ENCODE measurements at regions not wholly inside any gene's neighbourhood (a gene's known extent, or its start where the extent isn't known, plus 50 kb on each side); places are given as distances from the start of the nearest gene placed in this dataset.
A peak's percentile ranks its signal among the peaks of the same experiment; 100 is the strongest.

- Histone ChIP-seq H3K27me3 (ENCODE audit: control insufficient read depth, insufficient read depth, low read length) (no peaks in the 10 kb centered on the region), H3K4me3 (ENCODE audit: low read depth, low read length) (peak overlapping the region; percentile 95), H2AFZ (no peak overlapping the region), H3K79me2 (no peaks in the 10 kb centered on the region), H3K4me2 (ENCODE audit: low read length) (no peak overlapping the region), H3K4me1 (no peaks in the 10 kb centered on the region), H3K9me3 (ENCODE audit: control insufficient read depth, low read length) (no peaks in the 10 kb centered on the region), H3K9ac (no peak overlapping the region), H3K27ac (no peak overlapping the region), H3K36me3 (ENCODE audit: control insufficient read depth, insufficient read depth, low read length) (no peaks in the 10 kb centered on the region)
- TF ChIP-seq CTCF (IDR thresholded peaks at IDR 0.05): no peak
Observed at GRCh38 chr6:26195924-26196845, 109.0 kb downstream of the HFE start.

DNA sequence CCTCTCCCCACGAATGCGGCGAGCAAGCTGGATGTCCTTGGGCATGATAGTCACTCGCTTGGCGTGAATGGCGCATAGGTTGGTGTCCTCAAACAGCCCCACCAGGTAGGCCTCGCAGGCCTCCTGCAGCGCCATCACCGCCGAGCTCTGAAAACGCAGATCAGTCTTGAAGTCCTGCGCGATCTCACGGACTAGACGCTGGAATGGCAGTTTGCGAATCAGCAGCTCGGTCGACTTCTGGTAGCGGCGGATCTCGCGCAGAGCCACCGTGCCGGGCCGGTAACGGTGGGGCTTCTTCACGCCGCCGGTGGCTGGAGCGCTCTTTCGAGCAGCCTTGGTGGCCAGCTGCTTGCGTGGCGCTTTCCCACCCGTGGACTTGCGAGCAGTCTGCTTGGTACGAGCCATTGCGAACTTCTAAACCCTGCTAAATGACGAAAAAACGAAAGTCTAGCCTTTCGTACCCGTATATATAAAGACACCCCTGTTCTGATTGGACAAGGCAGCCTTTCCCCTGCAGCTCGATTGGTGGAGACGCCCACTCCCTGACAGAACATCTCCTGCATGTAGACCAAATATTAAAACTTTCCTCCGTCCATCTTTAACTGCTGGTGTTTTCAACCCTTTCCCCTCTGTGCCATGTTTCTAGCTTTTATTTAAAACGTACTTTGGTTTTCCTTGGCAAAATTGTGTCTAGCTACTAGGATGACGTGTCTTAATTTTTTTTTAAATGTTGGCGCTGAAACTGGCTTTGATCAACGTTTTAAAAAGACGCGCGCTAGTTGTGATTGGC lies 109.8 kb downstream of the HFE start:
- no peak for TF ChIP-seq CTCF (IDR thresholded peaks at IDR 0.05)
- peak overlapping the region; percentile 95 for H3K4me3 ChIP-seq (ENCODE audit: low read depth, low read length)
- no peak overlapping the region for H3K27ac ChIP-seq
- H2AFZ ChIP-seq: no peak overlapping the region
- H3K79me2 ChIP-seq: no peaks in the 10 kb centered on the region
- no peaks in the 10 kb centered on the region for H3K4me1 ChIP-seq
- H3K4me2 ChIP-seq (ENCODE audit: low read length): no peak overlapping the region
- H3K36me3 ChIP-seq (ENCODE audit: control insufficient read depth, insufficient read depth, low read length): no peaks in the 10 kb centered on the region
- H3K9ac ChIP-seq: no peak overlapping the region
- no peaks in the 10 kb centered on the region for H3K27me3 ChIP-seq (ENCODE audit: control insufficient read depth, insufficient read depth, low read length)
- no peaks in the 10 kb centered on the region for H3K9me3 ChIP-seq (ENCODE audit: control insufficient read depth, low read length)

DNA sequence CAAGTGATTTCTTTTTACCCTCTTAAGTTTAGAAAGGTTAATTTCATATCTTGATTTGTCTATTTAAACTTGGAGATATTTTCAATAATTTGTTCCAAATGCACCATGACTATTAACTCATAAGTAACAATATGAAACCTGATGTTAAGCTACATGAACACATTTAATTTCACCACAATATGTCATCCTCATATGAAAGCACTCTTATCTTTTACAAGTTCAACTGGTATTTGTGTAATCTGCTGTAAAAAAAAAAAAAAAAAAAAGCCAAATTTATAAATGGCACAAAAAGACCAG lies 110.4 kb downstream of the HFE start:
- Histone ChIP-seq H3K36me3 (ENCODE audit: control insufficient read depth, insufficient read depth, low read length) (no peaks in the 10 kb centered on the region), H3K27ac (no peak overlapping the region), H3K9me3 (ENCODE audit: control insufficient read depth, low read length) (no peaks in the 10 kb centered on the region), H3K79me2 (no peaks in the 10 kb centered on the region), H2AFZ (no peak overlapping the region), H3K4me3 (ENCODE audit: low read depth, low read length) (peak overlapping the region; percentile 95), H3K27me3 (ENCODE audit: control insufficient read depth, insufficient read depth, low read length) (no peaks in the 10 kb centered on the region), H3K9ac (no peak overlapping the region), H3K4me1 (no peaks in the 10 kb centered on the region), H3K4me2 (ENCODE audit: low read length) (peak overlapping the region; percentile 60)
- no peak for TF ChIP-seq CTCF (IDR thresholded peaks at IDR 0.05)

DNA sequence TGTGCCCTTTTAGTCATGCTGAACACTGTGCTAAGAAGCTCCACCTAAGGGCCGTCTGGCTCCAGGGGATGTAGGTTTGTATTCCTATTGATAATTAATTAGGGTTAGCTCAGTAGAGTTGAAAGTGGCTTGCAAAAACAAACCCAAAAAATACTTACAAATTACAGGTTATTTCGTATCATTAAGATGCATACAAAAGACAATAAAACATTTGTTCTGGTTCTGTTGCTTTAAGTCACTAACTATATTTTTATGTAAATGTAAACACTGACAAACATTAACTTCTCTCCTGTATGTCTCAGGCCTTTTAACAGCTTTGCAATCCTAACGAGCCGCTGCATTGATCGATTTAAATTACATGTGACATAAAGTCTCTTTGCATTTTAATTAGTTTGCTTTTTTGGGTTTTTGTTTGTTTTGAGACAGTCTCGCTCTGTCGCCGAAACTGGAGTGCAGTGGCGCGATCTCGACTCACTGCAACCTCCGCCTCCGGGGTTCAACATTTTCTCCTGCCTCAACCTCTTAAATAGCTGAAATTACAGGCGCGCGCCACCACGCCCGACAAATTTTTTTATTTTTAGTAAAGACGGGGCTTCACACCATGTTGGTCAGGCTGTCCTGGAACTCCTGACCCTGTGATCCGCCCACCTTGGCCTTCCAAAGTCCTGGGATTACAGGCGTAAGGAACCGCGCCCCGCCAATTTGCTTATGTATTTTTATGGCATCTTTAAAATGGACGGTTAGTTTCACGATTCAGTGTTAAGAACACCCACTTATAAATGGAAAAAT lies 110.9 kb downstream of the HFE start:
- Histone ChIP-seq H3K79me2 (no peaks in the 10 kb centered on the region), H3K27me3 (ENCODE audit: control insufficient read depth, insufficient read depth, low read length) (no peaks in the 10 kb centered on the region), H3K9me3 (ENCODE audit: control insufficient read depth, low read length) (no peaks in the 10 kb centered on the region), H3K9ac (no peak overlapping the region), H3K27ac (peak overlapping the region; percentile 86), H3K36me3 (ENCODE audit: control insufficient read depth, insufficient read depth, low read length) (no peaks in the 10 kb centered on the region), H3K4me1 (no peaks in the 10 kb centered on the region), H3K4me3 (ENCODE audit: low read depth, low read length) (peak overlapping the region; percentile 95), H3K4me2 (ENCODE audit: low read length) (peak overlapping the region; percentile 60), H2AFZ (peak overlapping the region; percentile 71)
- no peak for TF ChIP-seq CTCF (IDR thresholded peaks at IDR 0.05)
